Stimulated activated CD4-positive, alpha-beta T cell treated with anti-CD3 and anti-CD28 coated beads, Interleukin-4, amount 100 ng/mL, for 4 hours (primary cell): ENCODE measurements at regions not wholly inside any gene's neighbourhood (a gene's known extent, or its start where the extent isn't known, plus 50 kb on each side); places are given as distances from the start of the nearest gene placed in this dataset.

Experiments
- DNase-seq, 2 experiments: peaks; one replicate each; pipeline ENCODE4 v3.0.0-alpha.2; 2020

GRCh38 chr18:41009926-41010325 lies 945.1 kb upstream of the PIK3C3 start:
- DNase-seq, result no peak

- DNase-seq, result no peak
These were observed 950.7 kb upstream of the PIK3C3 start for GRCh38 chr18:41004324-41004723.

- no peak for DNase-seq
These were observed 959.5 kb upstream of the PIK3C3 start for GRCh38 chr18:40995529-40995928.

- DNase-seq, result no peak
These were observed 961.7 kb upstream of the PIK3C3 start for GRCh38 chr18:40993363-40993762.

DNA sequence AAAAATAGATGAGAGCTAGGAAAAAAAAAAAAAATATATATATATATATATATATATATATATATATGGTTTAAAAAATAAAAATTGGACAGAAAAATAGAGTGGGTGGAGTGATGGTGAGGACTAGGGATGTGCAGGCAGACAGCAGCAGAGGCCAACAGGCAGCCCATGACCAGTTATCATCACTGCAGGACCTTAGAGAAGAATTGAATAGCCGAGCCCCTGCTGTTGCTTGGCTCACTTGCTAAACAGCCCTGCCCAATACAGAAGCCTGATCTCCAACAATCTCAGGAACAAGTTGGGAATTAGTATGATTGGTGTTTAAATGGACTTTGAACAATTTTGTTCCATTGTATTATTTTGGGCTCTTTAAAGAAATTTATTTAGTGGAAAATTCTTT lies 967.5 kb upstream of the PIK3C3 start:
- no peak for DNase-seq

DNA sequence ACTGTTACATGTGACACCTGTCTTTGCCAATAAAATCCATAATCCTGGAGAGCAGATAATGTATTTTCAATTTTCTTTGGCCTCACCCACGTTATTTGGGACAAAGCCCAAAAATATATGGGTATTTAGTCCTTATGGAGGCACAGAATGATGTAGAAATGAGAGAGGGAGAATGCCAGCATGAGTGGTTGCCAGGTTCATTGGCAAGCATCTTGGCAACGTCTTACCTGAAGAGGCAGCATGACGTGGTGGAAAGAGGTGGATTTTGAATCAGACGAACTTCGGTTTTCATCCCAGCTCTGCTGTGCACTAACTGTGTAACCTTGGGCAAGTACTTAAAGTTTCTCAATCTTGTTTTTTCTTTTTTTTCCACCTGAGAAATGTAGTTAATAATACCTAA lies 969.6 kb upstream of the PIK3C3 start:
- no peak for DNase-seq

- no peak for DNase-seq
These were observed 970.2 kb upstream of the PIK3C3 start for GRCh38 chr18:40984856-40985255.

GRCh38 chr18:40983835-40984234 lies 971.2 kb upstream of the PIK3C3 start:
- no peak for DNase-seq

DNA sequence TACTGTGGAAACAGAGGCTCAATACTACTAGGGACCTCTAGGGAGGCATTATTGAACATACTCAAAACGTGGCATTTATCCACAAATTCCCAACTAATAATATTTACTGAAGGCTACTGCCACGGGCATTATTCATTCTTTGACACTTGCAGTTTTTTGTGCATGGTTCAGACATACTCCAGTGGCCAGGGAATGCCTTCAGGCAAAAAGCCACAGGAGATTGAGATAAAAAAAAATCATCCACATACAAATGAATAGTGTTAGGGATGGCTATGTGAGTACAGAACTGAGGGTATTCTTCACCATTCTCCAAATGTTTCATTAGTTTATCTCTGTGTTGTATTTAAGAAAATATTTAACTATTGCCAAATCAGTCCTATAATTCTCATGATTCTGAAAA lies 974.9 kb upstream of the PIK3C3 start:
- DNase-seq, result no peak

DNA sequence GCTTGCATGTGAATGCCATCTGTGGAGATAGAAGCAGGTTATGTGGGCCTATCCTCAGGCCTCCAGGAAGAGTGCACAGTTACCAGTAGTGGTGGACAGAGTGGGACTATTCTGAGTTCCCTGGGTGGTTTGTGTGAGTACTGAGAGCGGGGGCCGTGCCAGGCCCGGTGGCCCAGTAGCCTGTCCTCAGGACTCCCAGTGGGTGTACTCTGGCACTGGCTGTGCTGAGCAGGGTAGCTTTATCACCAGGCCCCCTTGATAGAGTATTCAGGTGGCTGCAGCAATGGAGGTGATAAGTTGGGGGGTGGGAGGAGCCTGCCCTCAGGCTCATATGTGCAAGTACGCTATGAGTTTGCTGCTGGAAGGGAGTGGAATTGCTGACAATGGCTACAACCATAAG lies 979.0 kb upstream of the PIK3C3 start:
- no peak for DNase-seq

DNA sequence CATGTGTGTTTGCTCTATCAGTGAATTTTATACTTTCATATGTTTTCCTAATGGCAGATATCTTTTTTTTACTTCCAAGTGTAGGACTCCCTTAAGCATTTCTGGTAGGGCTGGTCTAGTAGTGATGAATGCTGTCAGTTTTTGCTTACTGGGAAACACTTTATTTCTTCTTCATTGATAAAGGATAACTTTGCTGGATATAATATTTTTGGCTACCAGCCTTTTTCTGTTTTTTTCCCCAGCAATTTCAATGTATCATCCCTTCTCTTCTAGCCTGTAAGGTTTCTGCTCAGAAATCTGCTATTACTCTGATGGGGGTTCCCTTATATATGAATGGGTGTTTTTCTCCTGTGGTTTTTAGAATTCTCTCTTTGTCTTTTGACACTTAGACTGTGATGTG lies 980.6 kb upstream of the PIK3C3 start:
- DNase-seq, result no peak

- no peak for DNase-seq
These were observed 992.2 kb upstream of the PIK3C3 start for GRCh38 chr18:40962784-40963183.

DNA sequence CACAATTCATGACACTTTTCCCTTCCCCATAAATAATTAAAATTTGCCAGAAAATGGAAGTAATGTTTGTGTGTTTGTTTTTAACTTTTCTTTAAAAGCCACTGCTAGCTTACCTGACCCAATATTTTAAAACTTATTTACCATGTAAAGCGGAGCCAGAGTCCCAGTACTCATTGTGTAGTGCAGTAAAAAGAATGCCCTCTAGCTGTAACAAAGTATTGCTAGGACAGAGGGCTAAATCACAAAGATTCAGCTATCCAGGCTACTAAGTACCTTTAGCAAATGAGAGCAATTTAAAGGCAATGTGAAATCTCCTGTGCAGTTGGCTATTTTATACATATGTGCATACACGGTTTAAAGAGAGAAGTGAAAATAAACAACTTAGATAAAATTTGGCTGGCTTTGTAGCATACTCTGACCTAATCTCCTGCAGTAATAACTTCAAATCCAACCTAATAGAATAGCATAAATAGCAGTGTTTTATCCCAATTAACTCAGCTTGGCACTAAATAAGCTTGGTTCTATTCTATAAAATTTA lies 997.4 kb upstream of the PIK3C3 start:
- DNase-seq, result no peak

DNA sequence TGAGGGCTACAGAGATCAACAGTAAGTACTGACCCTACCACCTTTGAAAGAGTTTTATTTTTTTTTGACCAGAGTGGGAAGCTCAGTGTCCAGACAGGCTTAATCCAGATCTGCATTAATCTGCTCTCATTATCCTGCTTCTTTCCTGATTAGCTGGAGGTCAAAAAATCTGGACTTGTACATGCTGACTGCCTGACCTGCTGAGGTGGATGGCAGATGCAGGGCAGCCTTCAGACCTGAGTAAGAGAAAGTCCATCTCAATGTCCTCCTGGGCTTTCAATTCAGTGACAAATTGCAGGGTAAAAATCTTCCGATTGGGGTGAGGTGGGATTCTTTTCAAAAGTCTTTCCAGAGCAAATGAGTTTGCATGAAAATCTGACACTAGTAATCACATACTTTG lies 998.8 kb upstream of the PIK3C3 start:
- DNase-seq, result no peak

DNA sequence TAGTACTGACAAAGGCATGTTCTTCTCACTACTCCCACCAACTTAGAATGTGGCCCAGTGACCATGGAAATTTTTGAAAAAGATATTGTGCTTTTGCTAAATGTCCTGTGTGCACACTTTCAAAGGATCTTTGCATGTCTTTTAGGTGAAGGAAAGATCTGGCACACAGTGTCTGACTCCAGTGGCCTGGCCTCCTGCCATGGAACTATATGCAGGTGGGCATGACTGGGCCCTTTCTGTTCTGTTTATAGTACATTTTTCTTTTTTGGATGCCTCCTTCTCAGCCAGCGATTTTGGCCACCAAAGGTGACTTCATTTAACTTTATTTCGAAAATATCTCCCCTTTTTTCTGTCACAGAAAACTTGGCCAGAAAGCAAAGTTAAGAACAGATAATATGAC lies 999.7 kb upstream of the PIK3C3 start:
- DNase-seq, result no peak

- DNase-seq, result no peak
These were observed 1005.7 kb upstream of the PIK3C3 start for GRCh38 chr18:40949114-40949950.

- no peak for DNase-seq
These were observed 1010.5 kb upstream of the PIK3C3 start for GRCh38 chr18:40944576-40944975.

DNA sequence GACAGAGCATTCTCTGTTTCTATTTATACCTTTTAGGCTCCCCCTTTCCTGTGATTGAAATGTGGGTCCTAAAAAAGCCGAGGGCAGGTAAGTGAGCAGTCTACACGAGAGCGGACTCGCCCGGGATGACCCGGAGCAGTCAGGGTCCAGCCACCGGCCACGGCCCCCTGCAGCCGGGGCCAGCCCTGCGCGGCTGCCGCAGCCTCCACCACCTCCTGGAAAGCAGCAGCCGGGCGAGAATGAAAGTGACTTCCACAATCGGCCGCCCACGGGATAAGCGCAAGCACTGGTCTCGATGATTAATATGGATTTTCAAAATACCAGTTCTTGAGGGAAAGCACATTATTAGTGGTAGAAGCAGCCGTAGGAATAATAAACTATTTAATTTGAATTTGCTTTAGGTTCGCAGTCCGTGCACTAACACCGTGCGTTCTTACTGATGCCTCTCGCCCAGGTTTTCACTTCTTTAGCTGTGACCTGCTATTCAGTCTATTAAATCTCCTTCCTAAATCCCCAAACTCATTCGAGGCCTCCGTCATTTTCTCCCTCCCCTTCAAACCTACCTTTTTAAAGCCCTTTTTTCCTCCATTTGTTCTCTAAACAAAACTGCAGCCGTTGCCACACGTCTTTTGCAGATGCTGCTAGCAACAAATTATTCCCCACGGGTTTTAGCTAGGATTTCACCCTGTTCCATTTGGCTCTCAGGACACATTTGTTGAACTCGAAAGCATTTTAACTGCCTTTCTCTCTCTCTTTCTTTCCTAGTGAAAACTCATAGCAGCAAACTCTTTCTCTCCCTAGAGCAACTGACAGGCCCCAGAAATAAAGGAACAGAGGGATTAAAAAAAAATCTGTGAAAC lies 1015.1 kb upstream of the PIK3C3 start:
- DNase-seq, result no peak

DNA sequence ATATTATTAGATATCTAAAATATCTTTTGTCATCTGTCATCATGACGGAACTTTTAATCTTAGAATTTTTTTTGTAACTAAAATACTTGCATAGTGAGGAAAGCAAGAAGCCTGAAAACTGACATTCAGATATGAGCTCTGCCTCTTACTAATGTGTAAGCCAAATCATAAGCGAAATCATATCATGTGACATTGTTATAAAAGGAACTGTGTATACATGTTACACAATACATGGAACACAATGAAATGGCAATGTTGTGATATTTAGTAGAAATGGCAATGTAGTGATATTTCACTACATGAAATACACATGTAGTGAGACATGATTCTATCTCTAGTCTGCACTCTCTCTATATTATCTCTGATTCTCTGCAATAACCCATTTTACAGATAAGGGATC lies 1016.4 kb upstream of the PIK3C3 start:
- no peak for DNase-seq

DNA sequence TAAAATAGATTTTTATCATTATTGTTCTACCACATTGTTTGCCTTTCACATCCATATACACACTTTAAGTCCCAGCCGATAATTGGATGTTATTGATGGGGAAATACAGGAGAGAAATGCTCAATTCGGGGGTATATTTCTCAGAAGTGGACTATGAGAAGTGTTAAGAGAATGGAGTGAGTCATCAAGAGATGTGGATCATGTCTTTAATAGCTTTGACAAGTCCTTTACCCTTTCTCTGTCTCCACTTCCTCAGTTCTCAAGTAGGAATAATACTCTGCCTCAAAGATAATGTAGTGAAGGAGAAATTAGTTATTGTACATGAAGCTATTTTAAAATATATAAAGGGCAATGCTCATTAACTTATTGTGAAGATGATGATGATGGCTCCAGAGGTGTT lies 1017.6 kb upstream of the PIK3C3 start:
- no peak for DNase-seq

GRCh38 chr18:40935423-40935822 lies 1019.6 kb upstream of the PIK3C3 start:
- no peak for DNase-seq

DNA sequence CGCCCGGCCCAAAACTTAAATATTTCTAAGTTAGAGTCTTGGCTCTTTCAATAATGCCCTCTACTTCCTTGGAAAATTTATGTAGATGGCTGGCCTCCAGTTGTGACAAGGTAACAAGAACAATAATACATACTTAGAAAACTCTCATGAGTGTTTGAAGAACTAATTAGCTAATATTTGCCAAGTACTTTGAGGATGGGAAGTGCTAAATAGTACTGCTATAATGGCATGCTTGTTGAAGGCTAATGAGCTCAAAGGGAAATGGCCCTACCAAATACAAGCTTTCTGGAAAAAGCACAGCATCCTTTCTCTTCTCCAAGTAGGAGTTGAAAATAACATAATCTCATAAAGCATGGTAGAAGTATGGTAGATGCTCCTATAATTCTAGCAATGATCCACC lies 1022.2 kb upstream of the PIK3C3 start:
- DNase-seq, result no peak

GRCh38 chr18:40930211-40930882 lies 1024.7 kb upstream of the PIK3C3 start:
- DNase-seq, result no peak
